Liver (tissue), 8 donors: ENCODE measurements at regions not wholly inside any gene's neighbourhood (a gene's known extent, or its start where the extent isn't known, plus 50 kb on each side); places are given as distances from the start of the nearest gene placed in this dataset.

Source experiments
- DNase-seq: peaks from one replicate; pipeline ENCODE4 v3.0.0-alpha.2; 2017; ENCODE audit warnings: low spot score
- H3K27ac ChIP-seq, 2 donors: one replicate each; pipeline ENCODE4 v1.7.0; 2013; ENCODE audit warnings: inconsistent platforms in 2 of 2, low read length in 2 of 2, control low read depth in 1 of 2, low read depth in 1 of 2, mild to moderate bottlenecking in 1 of 2
- H3K27me3 ChIP-seq, 4 donors: one replicate each; pipeline versions ENCODE4 v1.6.1 to v1.7.0; 2013; ENCODE audit warnings: low read length in 3 of 4, inconsistent platforms in 1 of 4, mild to moderate bottlenecking in 1 of 4, moderate library complexity in 1 of 4; ENCODE audit not compliant: control insufficient read depth in 4 of 4, insufficient read depth in 4 of 4
- H3K36me3 ChIP-seq, 4 donors: one replicate each; pipeline versions ENCODE4 v1.6.1 to v1.7.0; 2013; ENCODE audit warnings: low read length in 3 of 4, mild to moderate bottlenecking in 3 of 4, low read depth in 1 of 4, moderate library complexity in 1 of 4; ENCODE audit not compliant: control insufficient read depth in 4 of 4, insufficient read depth in 3 of 4
- H3K4me1 ChIP-seq, 4 donors: one replicate each; pipeline versions ENCODE4 v1.6.1 to v1.7.0; 2013; ENCODE audit warnings: low read length in 3 of 4, mild to moderate bottlenecking in 3 of 4, moderate library complexity in 1 of 4; ENCODE audit not compliant: control insufficient read depth in 4 of 4, insufficient read depth in 4 of 4
- H3K4me3 ChIP-seq, 3 donors: one replicate each; pipeline versions ENCODE4 v1.6.1 to v1.7.0; 2013; ENCODE audit warnings: low read length in 3 of 3, control low read depth in 1 of 3, low read depth in 1 of 3, mild to moderate bottlenecking in 1 of 3
- H3K9ac ChIP-seq, 2 donors: one replicate each; pipeline ENCODE4 v1.7.0; 2013; ENCODE audit warnings: low read length in 2 of 2, mild to moderate bottlenecking in 2 of 2, moderate library complexity in 2 of 2, control low read depth in 1 of 2, low read depth in 1 of 2
- H3K9me3 ChIP-seq, 4 donors: one replicate each; pipeline versions ENCODE4 v1.6.1 to v1.7.0; 2013; ENCODE audit warnings: low read length in 3 of 4; ENCODE audit not compliant: control insufficient read depth in 4 of 4
- EGR1 ChIP-seq, 2 donors: IDR thresholded peaks; 2 replicates each; pipeline ENCODE4 v1.6.1; 2016 to 2018; ENCODE audit warnings: antibody characterized with exemption in 2 of 2, low read depth in 2 of 2
- FOXA1 ChIP-seq: IDR thresholded peaks from 2 replicates; pipeline ENCODE4 v1.6.1; 2016; ENCODE audit warnings: antibody characterized with exemption
- FOXA2 ChIP-seq: IDR thresholded peaks from 2 replicates; pipeline ENCODE4 v1.6.1; 2016; ENCODE audit warnings: antibody characterized with exemption
- GABPA ChIP-seq, 2 donors: IDR thresholded peaks in 1 of 2; conservative IDR thresholded peaks in 1 of 2; 2 replicates each; pipeline ENCODE4 v1.6.1; 2016; ENCODE audit warnings: antibody characterized with exemption in 2 of 2, mild to moderate bottlenecking in 1 of 2, moderate library complexity in 1 of 2
- HNF4A ChIP-seq, 2 donors: conservative IDR thresholded peaks; 2 replicates each; pipeline ENCODE4 v1.6.1; 2016; ENCODE audit warnings: antibody characterized with exemption in 2 of 2, mild to moderate bottlenecking in 2 of 2
- HNF4G ChIP-seq: IDR thresholded peaks from 2 replicates; pipeline ENCODE4 v1.6.1; 2016; ENCODE audit warnings: antibody characterized with exemption
- JUND ChIP-seq, 2 donors: IDR thresholded peaks; 2 replicates each; pipeline ENCODE4 v1.6.1; 2016; ENCODE audit warnings: antibody characterized with exemption in 2 of 2
- MAX ChIP-seq: IDR thresholded peaks from 2 replicates; pipeline ENCODE4 v1.6.1; 2016; ENCODE audit warnings: antibody characterized with exemption
- NR2F2 ChIP-seq: IDR thresholded peaks from 2 replicates; pipeline ENCODE4 v1.6.1; 2016; ENCODE audit warnings: antibody characterized with exemption
- RAD21 ChIP-seq, 2 donors: IDR thresholded peaks; 2 replicates each; pipeline ENCODE4 v1.6.1; 2016; ENCODE audit warnings: antibody characterized with exemption in 2 of 2, mild to moderate bottlenecking in 2 of 2
- RXRA ChIP-seq, 2 donors: IDR thresholded peaks; 2 replicates each; pipeline ENCODE4 v1.6.1; 2017 to 2018; ENCODE audit warnings: antibody characterized with exemption in 2 of 2, mild to moderate bottlenecking in 1 of 2
- SP1 ChIP-seq: IDR thresholded peaks from 2 replicates; pipeline ENCODE4 v1.6.1; 2018; ENCODE audit warnings: antibody characterized with exemption, mild to moderate bottlenecking
- TAF1 ChIP-seq: conservative IDR thresholded peaks from 2 replicates; pipeline ENCODE4 v1.6.1; 2016; ENCODE audit warnings: antibody characterized with exemption, mild to moderate bottlenecking
- YY1 ChIP-seq: IDR thresholded peaks from 2 replicates; pipeline ENCODE4 v1.6.1; 2016; ENCODE audit warnings: antibody characterized with exemption, mild to moderate bottlenecking
- ZBTB33 ChIP-seq: IDR thresholded peaks from 2 replicates; pipeline ENCODE4 v1.6.1; 2016; ENCODE audit warnings: antibody characterized with exemption
- WGBS: extraction: QIAGEN DNeasy Blood & Tissue Kit; methylation state at CpG from one replicate; pipeline ENCODE4 v1.1.7; 2013; 5-methylcytosine and 5-hydroxymethylcytosine counted together
- TF ChIP-seq, protein P1 (sequence below): IDR thresholded peaks from 2 replicates; pipeline ENCODE4 v1.6.1; 2016; ENCODE audit warnings: antibody characterized with exemption
- TF ChIP-seq, protein P2 (sequence below): IDR thresholded peaks from 2 replicates; pipeline ENCODE4 v1.6.1; 2016; ENCODE audit warnings: antibody characterized with exemption, mild to moderate bottlenecking
- TF ChIP-seq, protein P3 (sequence below): fragments of 150-350 bp; IDR thresholded peaks from 2 replicates; pipeline ENCODE4 v1.5.1; 2017; ENCODE audit warnings: improper control_type of control experiment, low read depth, low read length; ENCODE audit not compliant: missing input control
- donor health status: healthy.
- donor health status: healthy.
- donor health status: healthy.
- donor health status: healthy.
- donor health status: healthy.

DNA sequence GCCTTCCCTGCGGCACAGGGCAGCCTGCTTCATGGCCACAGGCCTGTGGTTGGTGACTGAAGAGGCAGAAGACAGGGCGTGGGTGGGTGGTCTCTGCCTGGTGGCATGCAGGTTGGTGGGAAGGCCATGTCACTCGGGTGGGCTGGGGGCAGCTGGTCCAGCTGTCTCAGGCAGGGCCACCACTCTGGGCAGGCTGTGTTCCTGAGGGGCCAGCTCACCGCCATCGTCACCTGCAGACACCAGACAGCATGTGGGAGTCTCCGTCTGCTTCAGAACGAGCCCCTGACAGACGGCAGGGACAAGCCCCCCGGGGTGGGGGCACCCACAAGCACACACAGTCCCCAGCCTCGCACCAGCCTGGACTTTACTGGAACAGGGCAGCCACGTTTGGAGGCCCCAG is 750.1 kb downstream of the BRD1 start:
- H3K27me3 ChIP-seq, result peaks cover 0 to 3% (median 0%) of the 10 kb centered on the region in 4 donors
- no peak overlapping the region for H3K27ac ChIP-seq
- H3K4me1 ChIP-seq, result no peaks in the 10 kb centered on the region
- WGBS, result 66% methylated on average over 11 of the region's 11 CpGs
- no peaks in the 10 kb centered on the region for H3K9me3 ChIP-seq
- no peaks in the 10 kb centered on the region for H3K36me3 ChIP-seq
- no peak overlapping the region for H3K4me3 ChIP-seq
- DNase-seq, result no peak
- TF ChIP-seq MAX, result no peak
- TF ChIP-seq YY1, result no peak
- TF ChIP-seq, protein P1, sequence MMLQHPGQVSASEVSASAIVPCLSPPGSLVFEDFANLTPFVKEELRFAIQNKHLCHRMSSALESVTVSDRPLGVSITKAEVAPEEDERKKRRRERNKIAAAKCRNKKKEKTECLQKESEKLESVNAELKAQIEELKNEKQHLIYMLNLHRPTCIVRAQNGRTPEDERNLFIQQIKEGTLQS, result no peak
- TF ChIP-seq SP1, result no peak
- TF ChIP-seq NR2F2, result no peak
- TF ChIP-seq EGR1 (IDR thresholded peaks at IDR 0.05; ENCODE audit: low read depth in 2 of 2), result no peak
- TF ChIP-seq RAD21 (IDR thresholded peaks at IDR 0.05), result no peak
- TF ChIP-seq RXRA (IDR thresholded peaks at IDR 0.05), result no peak
- no peak overlapping the region for H3K9ac ChIP-seq

DNA sequence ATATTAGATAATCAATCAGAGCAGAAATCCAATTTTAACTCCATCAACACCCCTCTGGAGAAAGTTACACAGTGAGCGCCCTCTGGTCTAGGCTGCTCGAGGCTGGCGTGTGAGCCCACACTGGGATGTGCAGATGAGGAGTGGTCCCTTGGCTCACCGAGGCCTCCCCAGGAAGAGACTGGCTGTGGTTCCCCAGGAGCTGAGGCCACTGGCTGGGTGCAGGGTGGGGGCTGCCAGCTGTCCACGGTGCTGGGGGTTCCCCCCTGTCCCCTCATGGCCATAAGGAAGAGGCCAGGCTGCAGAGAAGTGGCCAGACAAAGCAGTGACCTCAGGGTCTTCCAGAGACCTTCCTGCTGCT is 750.7 kb downstream of the BRD1 start:
- no peak overlapping the region for H3K9ac ChIP-seq
- H3K9me3 ChIP-seq, result no peaks in the 10 kb centered on the region
- DNase-seq, result no peak
- H3K27ac ChIP-seq, result no peak overlapping the region
- WGBS, result 75% methylated on average over 5 of the region's 5 CpGs
- peaks cover 0 to 3% (median 0%) of the 10 kb centered on the region in 4 donors for H3K27me3 ChIP-seq
- H3K36me3 ChIP-seq, result no peaks in the 10 kb centered on the region
- no peak overlapping the region for H3K4me3 ChIP-seq
- TF ChIP-seq RAD21 (IDR thresholded peaks at IDR 0.05) (no peak), HNF4A (conservative IDR thresholded peaks at IDR 0.05) (no peak), SP1 (no peak), YY1 (no peak), EGR1 (IDR thresholded peaks at IDR 0.05; ENCODE audit: low read depth in 2 of 2) (no peak), JUND (IDR thresholded peaks at IDR 0.05) (no peak), TAF1 (no peak), ZBTB33 (no peak), GABPA (IDR thresholded peaks at IDR 0.05 in 1 of 2, conservative IDR thresholded peaks at IDR 0.05 in 1 of 2) (no peak), MAX (no peak), FOXA1 (no peak), RXRA (IDR thresholded peaks at IDR 0.05) (no peak), NR2F2 (no peak), FOXA2 (no peak), HNF4G (no peak)
- TF ChIP-seq, protein P2, sequence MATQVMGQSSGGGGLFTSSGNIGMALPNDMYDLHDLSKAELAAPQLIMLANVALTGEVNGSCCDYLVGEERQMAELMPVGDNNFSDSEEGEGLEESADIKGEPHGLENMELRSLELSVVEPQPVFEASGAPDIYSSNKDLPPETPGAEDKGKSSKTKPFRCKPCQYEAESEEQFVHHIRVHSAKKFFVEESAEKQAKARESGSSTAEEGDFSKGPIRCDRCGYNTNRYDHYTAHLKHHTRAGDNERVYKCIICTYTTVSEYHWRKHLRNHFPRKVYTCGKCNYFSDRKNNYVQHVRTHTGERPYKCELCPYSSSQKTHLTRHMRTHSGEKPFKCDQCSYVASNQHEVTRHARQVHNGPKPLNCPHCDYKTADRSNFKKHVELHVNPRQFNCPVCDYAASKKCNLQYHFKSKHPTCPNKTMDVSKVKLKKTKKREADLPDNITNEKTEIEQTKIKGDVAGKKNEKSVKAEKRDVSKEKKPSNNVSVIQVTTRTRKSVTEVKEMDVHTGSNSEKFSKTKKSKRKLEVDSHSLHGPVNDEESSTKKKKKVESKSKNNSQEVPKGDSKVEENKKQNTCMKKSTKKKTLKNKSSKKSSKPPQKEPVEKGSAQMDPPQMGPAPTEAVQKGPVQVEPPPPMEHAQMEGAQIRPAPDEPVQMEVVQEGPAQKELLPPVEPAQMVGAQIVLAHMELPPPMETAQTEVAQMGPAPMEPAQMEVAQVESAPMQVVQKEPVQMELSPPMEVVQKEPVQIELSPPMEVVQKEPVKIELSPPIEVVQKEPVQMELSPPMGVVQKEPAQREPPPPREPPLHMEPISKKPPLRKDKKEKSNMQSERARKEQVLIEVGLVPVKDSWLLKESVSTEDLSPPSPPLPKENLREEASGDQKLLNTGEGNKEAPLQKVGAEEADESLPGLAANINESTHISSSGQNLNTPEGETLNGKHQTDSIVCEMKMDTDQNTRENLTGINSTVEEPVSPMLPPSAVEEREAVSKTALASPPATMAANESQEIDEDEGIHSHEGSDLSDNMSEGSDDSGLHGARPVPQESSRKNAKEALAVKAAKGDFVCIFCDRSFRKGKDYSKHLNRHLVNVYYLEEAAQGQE, result no peak
- TF ChIP-seq, protein P1, result no peak
- TF ChIP-seq, protein P3, sequence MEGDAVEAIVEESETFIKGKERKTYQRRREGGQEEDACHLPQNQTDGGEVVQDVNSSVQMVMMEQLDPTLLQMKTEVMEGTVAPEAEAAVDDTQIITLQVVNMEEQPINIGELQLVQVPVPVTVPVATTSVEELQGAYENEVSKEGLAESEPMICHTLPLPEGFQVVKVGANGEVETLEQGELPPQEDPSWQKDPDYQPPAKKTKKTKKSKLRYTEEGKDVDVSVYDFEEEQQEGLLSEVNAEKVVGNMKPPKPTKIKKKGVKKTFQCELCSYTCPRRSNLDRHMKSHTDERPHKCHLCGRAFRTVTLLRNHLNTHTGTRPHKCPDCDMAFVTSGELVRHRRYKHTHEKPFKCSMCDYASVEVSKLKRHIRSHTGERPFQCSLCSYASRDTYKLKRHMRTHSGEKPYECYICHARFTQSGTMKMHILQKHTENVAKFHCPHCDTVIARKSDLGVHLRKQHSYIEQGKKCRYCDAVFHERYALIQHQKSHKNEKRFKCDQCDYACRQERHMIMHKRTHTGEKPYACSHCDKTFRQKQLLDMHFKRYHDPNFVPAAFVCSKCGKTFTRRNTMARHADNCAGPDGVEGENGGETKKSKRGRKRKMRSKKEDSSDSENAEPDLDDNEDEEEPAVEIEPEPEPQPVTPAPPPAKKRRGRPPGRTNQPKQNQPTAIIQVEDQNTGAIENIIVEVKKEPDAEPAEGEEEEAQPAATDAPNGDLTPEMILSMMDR, result no peak
- no peaks in the 10 kb centered on the region for H3K4me1 ChIP-seq
